ENCODE measurements at regions not wholly inside any gene's neighbourhood (a gene's known extent, or its start where the extent isn't known, plus 50 kb on each side); places are given as distances from the start of the nearest gene placed in this dataset.

DNA sequence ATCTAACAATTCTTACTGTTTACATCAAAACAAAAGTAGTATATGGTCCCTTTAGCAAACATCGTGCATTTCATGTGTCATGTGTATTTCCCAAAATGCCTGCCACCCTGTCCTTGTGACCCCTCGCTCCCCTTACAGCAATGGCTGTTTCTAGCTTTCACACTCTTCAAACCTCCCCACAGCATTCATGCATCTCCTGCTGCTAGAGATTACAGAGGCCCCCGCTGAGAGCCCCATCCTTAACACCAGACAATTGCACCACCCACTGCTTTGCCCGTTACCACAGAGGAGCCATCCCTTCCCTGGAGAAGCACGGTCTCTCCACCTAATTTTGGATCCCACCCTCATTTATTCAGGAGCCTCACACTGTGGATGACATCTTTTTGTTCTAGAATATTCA is 149.7 kb upstream of the IRX4 start:
- TF ChIP-seq CTCF (IDR thresholded peaks at IDR 0.05; ENCODE audit: borderline replicate concordance, extremely low read depth, low read length, poor library complexity, severe bottlenecking) (no peak), EZH2 (IDR thresholded peaks at IDR 0.05; ENCODE audit: borderline replicate concordance, low read depth, low read length, severe bottlenecking) (no peak)

All from DND-41 (cell line).